ENCODE measurements at regions not wholly inside any gene's neighbourhood (a gene's known extent, or its start where the extent isn't known, plus 50 kb on each side); places are given as distances from the start of the nearest gene placed in this dataset.

GRCh38 chr10:130611239-130611638, 475.0 kb downstream of the GLRX3 start:
- TF ChIP-seq POLR2A (IDR thresholded peaks at IDR 0.05) (no peak), CTCF (IDR thresholded peaks at IDR 0.05 in 8 of 11, conservative IDR thresholded peaks at IDR 0.05 in 3 of 11) (no peak)
